ENCODE measurements at regions not wholly inside any gene's neighbourhood (a gene's known extent, or its start where the extent isn't known, plus 50 kb on each side); places are given as distances from the start of the nearest gene placed in this dataset.

DNA sequence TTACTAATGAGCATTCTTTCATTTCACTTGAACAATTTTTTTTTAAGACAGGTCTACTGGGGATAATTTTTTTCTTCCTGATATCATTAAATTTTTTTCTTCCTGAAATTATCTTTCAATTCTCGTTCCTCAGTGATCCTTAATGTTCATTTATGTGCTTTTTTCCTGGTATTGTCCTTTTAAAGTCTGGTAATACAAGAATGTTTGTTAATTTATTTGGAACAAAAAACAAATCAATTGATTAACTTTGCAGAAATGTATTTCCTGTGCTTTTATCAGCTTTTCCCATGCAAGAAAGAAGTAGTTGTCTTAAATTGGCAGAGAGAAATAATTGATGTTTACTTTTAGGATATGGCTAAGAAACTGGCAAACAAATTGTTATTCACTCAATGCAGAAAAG is 945.4 kb upstream of the MIR17HG start:
- TF ChIP-seq POLR2A (IDR thresholded peaks at IDR 0.05; ENCODE audit: low read length), result no peak
- no peak for TF ChIP-seq GATA1 (IDR thresholded peaks at IDR 0.05; ENCODE audit: low read depth, low read length)

All from erythroblast (primary cell).